K562 (cell line): ENCODE measurements at regions not wholly inside any gene's neighbourhood (a gene's known extent, or its start where the extent isn't known, plus 50 kb on each side); places are given as distances from the start of the nearest gene placed in this dataset.

Experiments used
- ATAC-seq: fragments of 200-7000 bp; cut with Tn5 transposase; 3 replicates; pipeline ENCODE4 v1.9.1; 2020; ENCODE audit warnings: moderate library complexity
- BruUV-seq: library from RNA; stranded (reverse); fragments of 400-500 nt; replicated peaks from 2 replicates; lab custom pipeline; 2021; lab: Mats Ljungman, UMichigan
- CTCF ChIA-PET: fragments of 300-600 bp; formaldehyde crosslinking; extraction: SDS; loops from one replicate; lab custom pipeline; 2021; ENCODE audit warnings: low intra/inter-chr PET ratio; lab: Yijun Ruan, JAX
- POLR2A ChIA-PET: fragments of 300-600, 350-650 bp; sonication (Branson Sonifier 250); formaldehyde crosslinking; extraction: SDS; loops from one replicate; lab custom pipeline; 2021; ENCODE audit warnings: antibody characterized with exemption, inconsistent platforms; lab: Yijun Ruan, JAX
- DNase-seq, 4 experiments: peaks; one replicate each; pipeline versions ENCODE4 v3.0.0 to v3.0.0-alpha.2; 2011 to 2018; ENCODE audit warnings: low spot score in 3 of 4, mixed read lengths in 3 of 4; ENCODE audit errors: extremely low read depth in 1 of 4
- FAIRE-seq: peaks from 2 replicates; lab custom pipeline; 2011; peaks lifted over from hg19 to GRCh38; lab: Jason Lieb, UNC
- H2AFZ ChIP-seq: 2 replicates; pipeline ENCODE4 v1.6.0; 2011; ENCODE audit warnings: low read depth, low read length, control low read depth, inconsistent platforms
- H3K27ac ChIP-seq: fragments of 200-600 bp; 3 replicates; pipeline ENCODE4 v1.8.0; 2011; ENCODE audit warnings: low read depth, mild to moderate bottlenecking, control low read depth, inconsistent platforms, low read length, moderate library complexity, mixed read lengths; ENCODE audit errors: extremely low read depth
- H3K27me3 ChIP-seq, 2 experiments: fragments of 300-600 bp in 1 of 2; 2 replicates in 1 of 2; 3 replicates in 1 of 2; pipeline versions ENCODE4 v1.6.0 to v1.8.0; 2011; ENCODE audit warnings: inconsistent platforms in 2 of 2, low read length in 2 of 2, mild to moderate bottlenecking in 1 of 2, mixed read lengths in 1 of 2, moderate library complexity in 1 of 2; ENCODE audit not compliant: control insufficient read depth in 2 of 2, insufficient read depth in 2 of 2
- H3K36me3 ChIP-seq: fragments of 300-600 bp; 3 replicates; pipeline ENCODE4 v1.8.0; 2011; ENCODE audit warnings: mild to moderate bottlenecking, low read length, inconsistent platforms; ENCODE audit not compliant: control insufficient read depth, insufficient read depth
- H3K4me1 ChIP-seq, 2 experiments: fragments of 200-600 bp in 1 of 2; replicated peaks in 1 of 2; 2 replicates in 1 of 2; 3 replicates in 1 of 2; pipeline versions ENCODE4 v1.5.1 to v1.8.0; 2011; ENCODE audit warnings: inconsistent platforms in 2 of 2, low read length in 2 of 2, mild to moderate bottlenecking in 1 of 2, mixed read lengths in 1 of 2, moderate library complexity in 1 of 2; ENCODE audit not compliant: control insufficient read depth in 2 of 2, insufficient read depth in 2 of 2
- H3K4me2 ChIP-seq: 2 replicates; pipeline ENCODE4 v1.6.1; 2011; ENCODE audit warnings: low read length, control low read depth, inconsistent platforms, mixed read lengths; ENCODE audit not compliant: insufficient read depth
- H3K4me3 ChIP-seq: fragments of 200-600 bp; sonication (generic), shearing (Covaris generic); 2 replicates; pipeline ENCODE4 v1.5.1; 2016; ENCODE audit warnings: control low read depth, inconsistent platforms
- H3K79me2 ChIP-seq: fragments of 200-600 bp; 3 replicates; pipeline ENCODE4 v1.8.0; 2011; ENCODE audit warnings: low read length, inconsistent platforms; ENCODE audit not compliant: control insufficient read depth, insufficient read depth
- H3K9ac ChIP-seq, 2 experiments: 2 replicates each; pipeline versions ENCODE4 v1.6.0 to v1.6.1; 2011; ENCODE audit warnings: low read depth in 2 of 2, low read length in 2 of 2, control low read depth in 1 of 2, inconsistent platforms in 1 of 2, mild to moderate bottlenecking in 1 of 2, mixed read lengths in 1 of 2; ENCODE audit not compliant: insufficient read depth in 1 of 2
- H3K9me1 ChIP-seq: one replicate; pipeline ENCODE4 v1.6.0; 2011; ENCODE audit warnings: inconsistent platforms, mild to moderate bottlenecking, low read length, moderate library complexity; ENCODE audit not compliant: control insufficient read depth, insufficient read depth
- H3K9me3 ChIP-seq: replicated peaks from 2 replicates; pipeline ENCODE4 v1.5.1; 2011; ENCODE audit warnings: low read depth, low read length, inconsistent platforms; ENCODE audit not compliant: control insufficient read depth, insufficient read depth
- H4K20me1 ChIP-seq: replicated peaks from 2 replicates; pipeline ENCODE4 v1.6.1; 2011; ENCODE audit warnings: low read length, inconsistent platforms, mixed read lengths; ENCODE audit not compliant: control insufficient read depth, insufficient read depth
- ARNT ChIP-seq, 2 experiments: fragments of 450-650 bp; IDR thresholded peaks; 2 replicates each; pipeline ENCODE4 v1.6.1; 2016; ENCODE audit warnings: mild to moderate bottlenecking in 1 of 2
- BMI1 ChIP-seq: fragments of 150-350 bp; IDR thresholded peaks from 2 replicates; pipeline ENCODE4 v1.6.1; 2014; ENCODE audit warnings: low read length
- EWSR1 ChIP-seq: fragments of 450-650 bp; IDR thresholded peaks from 2 replicates; pipeline ENCODE4 v1.6.1; 2018; ENCODE audit warnings: borderline replicate concordance, mild to moderate bottlenecking, low read depth, moderate library complexity; ENCODE audit not compliant: partially characterized antibody
- HEY1 ChIP-seq: fragments of 250-450 bp; sonication (Bioruptor Pico); IDR thresholded peaks from 2 replicates; pipeline ENCODE4 v1.5.0; 2020; ENCODE audit warnings: mild to moderate bottlenecking, moderate library complexity, borderline replicate concordance
- HNRNPK ChIP-seq: fragments of 200-400 bp; formaldehyde crosslinking; IDR thresholded peaks from one replicate; pipeline ENCODE4 v1.6.1; 2018; ENCODE audit warnings: mild to moderate bottlenecking, low read depth, low read length; ENCODE audit not compliant: poor library complexity, severe bottlenecking
- L3MBTL2 ChIP-seq: fragments of 450-650 bp; IDR thresholded peaks from 2 replicates; pipeline ENCODE4 v1.6.1; 2016; ENCODE audit warnings: mild to moderate bottlenecking, moderate library complexity
- ZNF23 ChIP-seq: fragments of 250-450 bp; sonication (Bioruptor Pico); IDR thresholded peaks from 2 replicates; pipeline ENCODE4 v1.4.0; 2020; ENCODE audit warnings: mild to moderate bottlenecking
- ZNF408 ChIP-seq: fragments of 250-450 bp; sonication (Bioruptor Pico); IDR thresholded peaks from 2 replicates; pipeline ENCODE4 v1.4.0; 2020; ENCODE audit warnings: low read depth, mild to moderate bottlenecking, moderate library complexity
- WGBS: fragments of 100-300 bp; shearing (Covaris generic); methylation state at CpG from one replicate; pipeline ENCODE4 v1.1.6; 2016; ENCODE audit warnings: low coverage, mixed read lengths; ENCODE audit not compliant: insufficient coverage; ENCODE audit errors: missing lambda C conversion rate; 5-methylcytosine and 5-hydroxymethylcytosine counted together
- in situ Hi-C: fragments of 300-500 bp; cut with MboI; formaldehyde crosslinking; loops from 4 replicates; pipeline ENCODE4 v1.15.0; 2018; ENCODE audit warnings: inconsistent platforms, mixed read lengths
- intact Hi-C: fragments of 100-400 bp; cut with micrococcal nuclease; formaldehyde crosslinking; loops from 2 replicates; pipeline ENCODE4 v1.14.2; 2022
- TF ChIP-seq, protein P1 (sequence below): fragments of 250-450 bp; sonication (Bioruptor Pico); IDR thresholded peaks from 2 replicates; pipeline ENCODE4 v1.5.1; 2021; ENCODE audit warnings: mild to moderate bottlenecking
- TF ChIP-seq, protein P2 (sequence below), 2 experiments: fragments of 250-450 bp in 1 of 2; fragments of 450-650 bp in 1 of 2; sonication (Bioruptor Pico) in 1 of 2; IDR thresholded peaks; 2 replicates each; pipeline versions ENCODE4 v1.6.1 to v1.8.0; 2016 to 2021; ENCODE audit warnings: mild to moderate bottlenecking in 2 of 2, moderate library complexity in 2 of 2, missing compliant biosample characterization in 1 of 2, missing genetic modification characterization in 1 of 2

DNA sequence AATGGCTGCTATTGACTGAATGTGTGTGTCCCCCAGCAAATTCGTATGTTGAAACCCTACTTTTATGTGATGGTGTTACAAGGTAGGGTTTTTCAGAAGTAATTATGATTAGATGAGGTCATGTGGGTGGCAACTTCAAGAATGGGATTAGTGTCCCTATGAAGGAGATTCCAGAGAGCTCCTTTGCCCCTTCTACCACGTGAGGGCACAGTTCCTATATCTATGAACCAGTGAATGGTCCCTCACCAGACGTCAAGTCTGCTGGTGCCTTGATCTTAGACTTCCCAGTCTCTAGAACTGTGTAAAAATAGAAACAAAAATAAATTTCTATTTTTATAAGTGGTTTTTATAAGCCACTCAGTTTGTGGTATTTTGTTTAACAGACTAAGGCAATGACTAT lies 1137.6 kb upstream of the IGFBP7 start:
- DNase-seq: no peak
- H3K27me3 ChIP-seq: no peaks in the 10 kb centered on the region
- no peaks in the 10 kb centered on the region for H3K36me3 ChIP-seq
- no TSS peak for BruUV-seq
- intact Hi-C loops (no loop called here), in situ Hi-C loops (no loop called here)
- ChIA-PET CTCF (no interaction called here), POLR2A (no interaction called here)
- H3K4me2 ChIP-seq: no peak overlapping the region
- no peak for FAIRE-seq
- WGBS: 0% methylated on average over 3 of the region's 3 CpGs
- H4K20me1 ChIP-seq: no peaks in the 10 kb centered on the region
- no peak overlapping the region for H3K4me3 ChIP-seq
- no peaks in the 10 kb centered on the region for H3K9me3 ChIP-seq
- H3K79me2 ChIP-seq: no peaks in the 10 kb centered on the region
- H3K9ac ChIP-seq: no peak overlapping the region
- H3K9me1 ChIP-seq: no peaks in the 10 kb centered on the region
- H3K27ac ChIP-seq: no peak overlapping the region
- no peaks in the 10 kb centered on the region for H3K4me1 ChIP-seq
- TF ChIP-seq ZNF408 (CRISPR knock-in tag) (no peak), EWSR1 (no peak), HNRNPK (no peak)
- TF ChIP-seq, protein P1, sequence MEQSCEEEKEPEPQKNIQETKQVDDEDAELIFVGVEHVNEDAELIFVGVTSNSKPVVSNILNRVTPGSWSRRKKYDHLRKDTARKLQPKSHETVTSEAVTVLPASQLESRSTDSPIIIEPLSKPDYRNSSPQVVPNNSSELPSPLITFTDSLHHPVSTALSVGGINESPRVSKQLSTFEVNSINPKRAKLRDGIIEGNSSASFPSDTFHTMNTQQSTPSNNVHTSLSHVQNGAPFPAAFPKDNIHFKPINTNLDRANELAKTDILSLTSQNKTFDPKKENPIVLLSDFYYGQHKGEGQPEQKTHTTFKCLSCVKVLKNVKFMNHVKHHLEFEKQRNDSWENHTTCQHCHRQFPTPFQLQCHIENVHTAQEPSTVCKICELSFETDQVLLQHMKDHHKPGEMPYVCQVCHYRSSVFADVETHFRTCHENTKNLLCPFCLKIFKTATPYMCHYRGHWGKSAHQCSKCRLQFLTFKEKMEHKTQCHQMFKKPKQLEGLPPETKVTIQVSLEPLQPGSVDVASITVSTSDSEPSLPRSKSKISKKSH (CRISPR knock-in tag): no peak
- H2AFZ ChIP-seq: no peak overlapping the region
- no peak for ATAC-seq

DNA sequence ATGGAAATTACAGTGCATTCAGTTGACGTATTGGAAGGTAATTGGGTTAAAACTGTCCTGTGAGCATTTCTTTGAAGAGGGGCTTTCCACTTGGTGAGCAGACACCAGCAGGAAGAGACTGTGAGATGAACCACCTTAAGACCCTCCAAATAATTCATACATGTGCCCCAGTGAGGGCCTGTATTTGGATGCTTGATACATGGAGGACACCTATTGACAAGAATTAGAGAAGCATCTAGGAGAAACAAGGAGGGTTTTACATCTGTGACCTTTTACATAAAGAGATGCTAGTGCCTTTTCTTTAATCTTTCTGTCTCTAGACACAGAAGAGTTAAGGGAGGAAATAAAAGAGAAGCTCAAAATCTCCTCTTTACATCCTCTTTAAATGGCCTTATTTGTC lies 1115.3 kb upstream of the IGFBP7 start:
- Histone ChIP-seq H3K9me1 (no peaks in the 10 kb centered on the region), H3K9me3 (no peaks in the 10 kb centered on the region), H3K27ac (no peak overlapping the region), H3K79me2 (no peaks in the 10 kb centered on the region), H2AFZ (no peak overlapping the region), H4K20me1 (no peaks in the 10 kb centered on the region), H3K9ac (no peak overlapping the region), H3K36me3 (no peaks in the 10 kb centered on the region), H3K27me3 (no peaks in the 10 kb centered on the region), H3K4me1 (no peaks in the 10 kb centered on the region), H3K4me3 (no peak overlapping the region), H3K4me2 (no peak overlapping the region)
- BruUV-seq: no TSS peak
- no peak for FAIRE-seq
- no peak for ATAC-seq
- ChIA-PET CTCF (no interaction called here), POLR2A (no interaction called here)
- 5% methylated on average over 1 of the region's 1 CpG for WGBS
- no peak for DNase-seq
- intact Hi-C loops (no loop called here), in situ Hi-C loops (no loop called here)
- TF ChIP-seq ZNF23 (CRISPR knock-in tag) (no peak), ARNT (IDR thresholded peaks at IDR 0.05) (no peak), HEY1 (CRISPR knock-in tag) (no peak), L3MBTL2 (no peak), BMI1 (no peak)
- TF ChIP-seq, protein P2, sequence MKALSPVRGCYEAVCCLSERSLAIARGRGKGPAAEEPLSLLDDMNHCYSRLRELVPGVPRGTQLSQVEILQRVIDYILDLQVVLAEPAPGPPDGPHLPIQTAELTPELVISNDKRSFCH (CRISPR knock-in tag; IDR thresholded peaks at IDR 0.05): no peak
- TF ChIP-seq, protein P2 (tag; IDR thresholded peaks at IDR 0.05): no peak
